Stimulated activated CD8-positive, alpha-beta memory T cell treated with anti-CD3 and anti-CD28 coated beads, Interleukin-7, amount 100 ng/mL, for 1 hour (primary cell): ENCODE measurements at regions not wholly inside any gene's neighbourhood (a gene's known extent, or its start where the extent isn't known, plus 50 kb on each side); places are given as distances from the start of the nearest gene placed in this dataset.
"Not testable (repeated sequence)": the region's sequence is repeated elsewhere in the genome, so short reads cannot be mapped to it uniquely, and the experiment has no call there.

Experiments used
- DNase-seq, 2 donors: peaks; one replicate each; pipeline ENCODE4 v3.0.0-alpha.2; 2020; ENCODE audit warnings: low read depth in 2 of 2

DNA sequence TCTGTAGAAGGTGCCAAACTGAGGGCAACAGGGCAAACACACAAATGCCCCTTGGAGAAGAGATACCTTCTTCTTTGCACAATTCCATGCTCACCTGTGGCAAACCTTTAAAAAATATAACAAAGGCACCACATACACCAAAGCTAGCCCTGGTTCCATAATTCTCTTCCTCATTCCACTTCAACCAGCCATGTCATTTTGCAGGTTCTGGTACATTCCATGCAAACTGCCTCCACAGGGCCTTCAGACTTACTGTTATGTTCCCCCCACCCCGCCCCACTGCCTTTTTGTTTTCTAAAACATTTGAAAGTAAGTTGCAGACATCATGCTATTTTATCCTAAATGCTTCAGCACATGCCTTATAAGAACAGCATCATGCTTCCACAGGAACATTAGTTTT lies 269.0 kb downstream of the NSUN3 start:
- DNase-seq, result no peak

DNA sequence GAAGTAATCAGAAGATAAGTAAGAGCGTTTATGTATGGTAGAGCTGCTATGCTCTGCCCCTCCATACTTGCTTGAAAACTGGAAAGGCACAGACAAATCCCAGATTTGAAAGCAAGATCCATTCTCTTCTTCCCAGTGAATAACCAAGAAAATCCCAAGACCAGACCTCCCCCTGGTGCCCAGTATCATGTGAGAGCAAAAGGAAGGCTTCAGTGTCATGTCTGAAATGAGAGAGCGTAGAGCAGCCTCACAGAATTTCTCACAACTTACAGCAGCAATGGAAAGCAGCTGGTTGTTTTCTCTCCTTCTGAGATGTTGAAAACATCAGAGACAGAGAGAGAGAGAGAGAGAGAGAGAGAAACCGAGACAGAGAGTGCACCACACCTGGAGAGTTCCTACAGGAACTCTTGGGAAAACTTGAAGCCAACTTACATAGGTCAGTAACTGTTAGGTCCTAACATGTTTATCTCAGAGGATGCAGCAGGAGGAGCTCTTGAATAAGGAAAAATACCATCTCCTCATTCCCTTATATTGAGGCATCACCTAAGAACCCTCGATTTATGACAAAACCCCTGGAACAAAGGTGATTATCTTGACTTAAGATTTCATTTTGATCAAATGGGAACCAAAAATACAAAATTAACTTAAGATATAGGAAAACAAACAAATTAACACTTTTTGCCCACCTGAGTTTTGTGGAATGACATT lies 273.3 kb downstream of the NSUN3 start:
- no peak for DNase-seq

- no peak for DNase-seq
Measured at GRCh38 chr3:94345101-94345500, 282.2 kb downstream of the NSUN3 start.

GRCh38 chr3:94349310-94349878 lies 286.5 kb downstream of the NSUN3 start:
- no peak for DNase-seq

DNA sequence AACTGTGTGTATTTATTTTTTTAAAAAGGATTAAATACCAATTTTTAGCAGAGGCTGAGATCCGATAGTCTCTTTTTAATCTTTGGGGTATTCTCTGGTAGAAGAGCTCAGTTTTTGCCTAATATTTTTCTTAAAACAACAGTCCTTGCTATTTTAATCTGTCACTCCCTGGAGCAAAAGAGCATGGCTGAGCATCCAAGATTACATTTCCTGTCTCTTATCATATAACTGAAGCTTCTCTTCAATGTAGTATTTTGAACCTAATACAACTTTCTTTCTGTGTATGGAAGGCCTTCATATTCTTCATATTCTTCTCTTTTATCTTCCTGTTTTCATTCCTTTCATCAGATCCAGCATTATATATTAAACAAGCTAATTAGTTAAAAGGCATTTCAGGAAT lies 293.7 kb downstream of the NSUN3 start:
- DNase-seq, result no peak

GRCh38 chr3:94359996-94360395 lies 297.1 kb downstream of the NSUN3 start:
- no peak for DNase-seq

- DNase-seq, result no peak
Measured at GRCh38 chr3:94360987-94361386, 298.1 kb downstream of the NSUN3 start.

DNA sequence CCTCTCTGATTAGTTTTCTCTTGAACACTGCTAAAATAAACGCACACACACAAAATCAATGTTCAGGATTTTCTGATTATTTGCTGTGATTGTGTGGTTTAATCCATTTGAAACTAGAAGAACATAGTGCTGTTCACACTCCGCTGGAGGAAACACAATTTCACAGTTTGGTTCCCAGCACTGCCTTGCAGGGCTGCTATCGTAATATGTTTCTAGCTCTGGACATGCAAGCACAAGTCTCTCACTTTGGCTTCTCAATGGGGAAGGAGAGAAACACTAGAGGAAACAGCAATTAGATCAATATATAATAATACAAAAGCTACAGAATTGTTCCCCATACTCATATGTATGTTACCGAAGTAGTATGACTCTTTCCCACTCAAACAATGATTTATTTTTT lies 299.5 kb downstream of the NSUN3 start:
- DNase-seq, result no peak

DNA sequence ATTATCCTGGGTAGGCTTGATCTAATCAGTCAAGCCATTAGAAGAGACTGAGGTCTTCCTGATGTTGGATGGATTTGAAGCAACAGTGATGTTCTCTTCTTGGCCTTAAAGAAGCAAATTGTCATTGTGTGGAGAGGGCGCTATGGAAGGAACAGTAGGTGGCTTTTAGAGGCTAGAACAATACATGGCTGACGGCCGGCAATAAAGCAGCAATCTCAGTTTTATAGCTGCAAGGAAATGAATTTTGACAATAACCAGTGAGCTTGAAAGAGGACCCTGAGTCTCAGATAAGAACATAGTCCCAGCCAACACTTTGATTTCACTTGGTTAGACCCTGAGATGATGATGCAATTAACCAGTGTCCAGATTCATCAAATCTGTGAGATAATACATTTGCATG lies 302.1 kb downstream of the NSUN3 start:
- DNase-seq, result no peak

DNA sequence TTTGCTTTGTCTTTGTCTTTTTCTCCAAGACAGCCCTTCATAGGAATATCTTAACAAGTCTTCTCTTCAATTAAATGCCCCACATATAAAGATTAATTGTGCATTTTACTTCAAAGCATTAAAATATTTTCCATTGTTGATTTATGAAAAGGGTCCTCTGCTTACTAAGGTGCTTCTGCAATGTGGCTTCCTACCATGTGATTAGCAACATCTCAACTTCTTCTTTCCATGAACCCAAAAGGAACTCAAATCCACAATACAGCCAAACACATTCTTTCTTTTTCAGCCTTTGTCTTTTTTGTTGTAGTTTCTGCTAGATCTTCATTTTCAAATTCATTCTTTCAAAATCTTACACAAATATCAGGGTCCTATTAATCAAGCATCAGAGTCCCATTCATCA lies 309.2 kb downstream of the NSUN3 start:
- DNase-seq, result no peak

GRCh38 chr3:94373456-94373855 lies 310.6 kb downstream of the NSUN3 start:
- DNase-seq, result no peak

DNA sequence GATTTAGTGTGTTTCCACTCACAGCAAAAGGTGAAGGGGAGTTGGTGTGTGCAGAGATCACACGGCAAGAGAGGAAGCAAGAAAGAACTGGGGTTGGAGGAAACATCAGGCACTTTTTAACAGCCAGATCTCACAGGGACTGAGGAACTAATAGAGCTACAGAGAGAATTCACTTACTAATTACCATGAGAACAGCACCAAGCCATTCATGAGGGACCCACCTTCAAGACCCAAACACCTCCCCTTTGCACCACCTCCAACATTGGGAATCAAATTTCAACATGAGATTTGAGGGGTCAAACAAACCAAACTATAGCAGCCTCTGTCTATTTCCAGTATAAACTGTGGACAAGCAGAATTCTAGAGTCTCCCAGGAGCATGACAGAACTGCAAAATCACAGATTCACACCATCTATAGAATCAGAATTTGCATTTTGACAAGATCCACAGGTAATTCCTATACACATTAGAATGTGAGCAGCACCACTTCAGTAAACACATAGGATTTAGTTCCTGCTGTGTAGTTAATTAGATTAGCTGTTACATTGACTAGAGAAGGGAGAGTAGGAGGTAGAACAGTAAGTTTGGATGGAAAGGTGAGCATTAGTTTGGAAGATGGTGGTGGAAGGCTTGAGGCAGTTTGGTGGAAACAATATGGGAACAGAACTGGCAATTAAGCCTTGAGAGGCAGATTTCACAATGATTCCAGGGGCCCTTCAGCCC lies 311.7 kb downstream of the NSUN3 start:
- no peak for DNase-seq

GRCh38 chr3:94377123-94377696 lies 314.3 kb downstream of the NSUN3 start:
- DNase-seq, result not testable (repeated sequence)

DNA sequence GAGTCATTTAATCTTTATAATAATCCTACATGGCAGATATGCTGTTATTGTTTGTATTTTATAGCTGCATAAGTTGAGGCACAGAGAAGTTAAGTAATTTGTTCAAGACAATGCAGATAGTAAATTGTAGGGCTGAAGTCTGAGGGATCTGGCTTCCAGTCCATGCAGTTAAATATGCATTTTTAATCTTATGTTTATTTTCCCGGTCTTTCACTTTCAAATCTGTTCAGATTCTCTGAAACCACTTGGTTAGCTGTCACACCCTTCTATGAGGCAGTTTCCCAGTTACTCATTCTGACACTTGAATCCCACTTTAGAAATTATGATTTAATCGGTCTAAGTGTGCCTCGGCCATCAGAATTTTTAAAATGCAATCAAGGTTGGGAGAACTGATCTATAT lies 315.0 kb downstream of the NSUN3 start:
- DNase-seq, result not testable (repeated sequence)

- DNase-seq, result no peak
Measured at GRCh38 chr3:94378322-94378721, 315.5 kb downstream of the NSUN3 start.

DNA sequence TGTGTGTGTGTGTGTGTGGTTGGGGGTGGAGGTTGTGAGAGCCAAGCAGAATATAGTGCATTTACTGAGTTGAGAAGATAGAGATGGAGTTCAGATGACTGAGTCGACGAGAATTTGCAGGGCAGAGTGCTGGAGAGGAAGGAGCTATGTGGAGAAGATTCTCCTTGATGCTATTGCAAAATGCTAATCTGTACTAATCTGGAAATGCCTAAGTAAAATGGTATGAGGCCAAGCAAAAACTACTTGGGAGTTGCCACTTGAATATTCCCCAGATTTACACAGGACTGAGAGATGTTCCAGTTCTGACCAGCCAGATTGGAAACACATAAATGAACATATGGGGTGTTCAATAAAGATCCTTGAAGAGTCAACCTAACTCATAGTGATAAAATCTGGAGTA lies 316.4 kb downstream of the NSUN3 start:
- DNase-seq, result no peak

DNA sequence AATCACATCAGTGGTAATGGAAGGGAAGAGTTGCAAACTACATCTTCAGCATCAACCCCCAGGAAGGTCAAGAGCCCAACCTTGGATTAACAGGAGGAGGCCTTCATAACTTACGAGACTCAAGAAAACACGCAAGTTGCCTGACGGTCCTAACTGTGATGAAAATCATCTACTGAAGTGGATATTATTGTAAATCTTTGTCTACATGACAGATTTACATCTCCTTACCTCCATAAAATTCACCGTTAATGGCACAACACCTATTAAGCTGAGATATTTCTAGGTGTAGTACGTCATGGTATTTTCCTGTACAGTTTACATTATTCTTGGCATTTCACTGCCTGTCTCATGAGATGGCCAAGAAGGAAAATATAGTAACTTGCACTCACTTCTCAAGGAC lies 332.0 kb downstream of the NSUN3 start:
- no peak for DNase-seq

DNA sequence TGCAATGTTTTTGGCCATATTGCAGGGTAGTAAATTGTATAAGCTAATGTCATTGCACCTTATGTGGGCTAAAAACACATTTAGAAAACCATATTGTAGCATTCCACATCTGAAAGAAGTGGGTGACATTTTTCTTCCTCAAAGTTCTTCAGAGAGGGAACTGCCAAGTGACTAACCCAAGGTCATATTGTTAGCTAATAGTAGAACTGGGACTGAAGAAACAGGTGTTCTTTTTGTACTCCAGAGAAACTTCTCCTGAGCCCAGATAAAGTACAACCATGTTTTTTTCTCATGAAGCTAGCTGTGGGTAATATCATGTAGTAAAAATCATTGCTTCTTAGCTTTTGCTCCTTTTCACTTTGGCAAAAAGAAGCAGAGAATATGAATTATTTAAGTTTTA lies 333.0 kb downstream of the NSUN3 start:
- DNase-seq, result no peak

DNA sequence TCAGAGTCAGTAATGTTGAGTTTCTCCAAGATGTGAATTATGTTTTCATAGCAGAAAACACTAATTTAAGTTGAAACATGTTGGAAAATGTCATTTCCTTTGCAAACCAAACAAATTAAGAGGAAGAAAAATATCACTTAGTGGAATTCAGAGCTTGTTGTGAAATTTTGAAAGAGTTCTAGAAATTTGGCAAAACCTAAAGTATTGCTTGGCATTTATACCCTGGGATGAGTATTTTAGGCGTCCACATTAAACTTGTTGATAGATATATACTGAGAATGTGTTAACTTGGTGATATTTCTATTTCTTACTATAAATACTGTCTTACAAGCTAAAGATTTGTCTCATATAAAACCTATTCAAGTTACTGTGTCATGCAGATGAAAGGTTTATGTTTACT lies 335.2 kb downstream of the NSUN3 start:
- no peak for DNase-seq

GRCh38 chr3:94401466-94401865 lies 338.6 kb downstream of the NSUN3 start:
- no peak for DNase-seq

DNA sequence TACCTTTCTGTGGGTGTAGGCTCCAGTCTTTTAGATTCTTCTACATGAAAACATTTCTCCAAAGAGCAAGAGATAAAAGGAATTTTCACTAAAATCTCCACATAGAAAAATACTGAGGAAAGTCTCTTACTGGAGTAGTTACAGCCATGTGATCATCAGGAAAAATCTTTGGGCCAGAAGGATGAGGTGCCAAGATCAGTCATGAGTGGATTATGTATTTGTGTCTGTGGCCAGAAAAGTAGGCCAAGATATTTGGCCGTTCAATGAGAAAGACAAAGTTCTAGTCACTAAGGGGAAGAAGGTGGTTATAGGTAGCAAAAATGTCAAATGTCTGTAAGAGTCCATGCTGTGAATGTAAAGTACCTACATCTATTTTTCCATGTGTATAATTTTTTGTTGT lies 339.3 kb downstream of the NSUN3 start:
- DNase-seq, result no peak

DNA sequence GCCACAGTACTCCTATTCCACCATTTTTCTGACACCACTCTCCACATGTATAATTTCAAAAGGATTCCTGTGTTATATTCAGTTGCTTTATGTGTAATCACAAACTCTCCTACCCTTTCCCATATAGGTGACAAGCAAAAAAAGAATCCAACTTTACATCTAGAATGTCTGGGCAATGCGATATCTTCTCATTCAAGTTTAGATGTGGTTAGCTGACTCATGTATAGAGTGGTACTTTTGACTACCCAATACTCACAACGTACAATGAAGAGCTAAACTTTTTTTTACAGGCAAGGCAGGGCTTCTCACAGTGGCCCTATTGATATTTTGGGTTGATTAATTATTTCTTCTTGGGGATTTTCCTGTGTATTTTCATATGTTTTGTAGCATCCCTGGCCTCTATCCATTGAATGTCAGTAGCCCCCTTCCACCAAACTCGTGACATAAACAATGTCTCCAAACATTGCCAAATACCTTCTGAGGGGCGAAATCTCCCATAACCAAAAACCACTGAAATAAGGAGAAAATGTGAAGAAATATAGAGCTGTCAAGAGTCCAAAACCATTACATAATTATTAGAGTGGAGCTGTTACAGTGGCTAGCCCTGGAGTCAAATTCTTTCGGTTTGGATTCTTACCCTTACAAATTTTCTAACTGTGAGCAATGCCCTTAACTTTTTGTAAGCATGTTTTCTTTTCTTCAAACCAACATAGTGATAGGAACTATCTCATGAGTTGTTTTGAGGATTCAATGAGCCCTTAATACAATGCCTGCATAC lies 342.6 kb downstream of the NSUN3 start:
- DNase-seq, result no peak
